HG03064 (cell line): ENCODE measurements at regions not wholly inside any gene's neighbourhood (a gene's known extent, or its start where the extent isn't known, plus 50 kb on each side); places are given as distances from the start of the nearest gene placed in this dataset.

Experiments used
- ATAC-seq: cut with Tn5 transposase; IDR thresholded peaks from one replicate; pipeline ENCODE4 v1.9.1; 2021; ENCODE audit warnings: low read depth; ENCODE audit not compliant: unreplicated experiment

GRCh38 chr18:2059336-2059735 lies 512.0 kb downstream of the METTL4 start:
- no peak for ATAC-seq

- ATAC-seq, result no peak
These were observed 511.2 kb downstream of the METTL4 start for GRCh38 chr18:2060086-2060485.

GRCh38 chr18:2070631-2071030 lies 500.7 kb downstream of the METTL4 start:
- ATAC-seq, result no peak

- no peak for ATAC-seq
These were observed 495.8 kb downstream of the METTL4 start for GRCh38 chr18:2075499-2075898.

GRCh38 chr18:2082676-2083075 lies 488.6 kb downstream of the METTL4 start:
- no peak for ATAC-seq

- no peak for ATAC-seq
These were observed 487.6 kb downstream of the METTL4 start for GRCh38 chr18:2083691-2084090.

GRCh38 chr18:2086439-2086838 lies 484.9 kb downstream of the METTL4 start:
- ATAC-seq, result no peak

- ATAC-seq, result no peak
These were observed 483.2 kb downstream of the METTL4 start for GRCh38 chr18:2087877-2088673.

GRCh38 chr18:2089396-2089795 lies 481.9 kb downstream of the METTL4 start:
- no peak for ATAC-seq

GRCh38 chr18:2091937-2092336 lies 479.4 kb downstream of the METTL4 start:
- ATAC-seq, result no peak

GRCh38 chr18:2096551-2096950 lies 474.8 kb downstream of the METTL4 start:
- no peak for ATAC-seq

GRCh38 chr18:2100694-2101213 lies 470.6 kb downstream of the METTL4 start:
- ATAC-seq, result no peak

GRCh38 chr18:2102022-2102421 lies 469.3 kb downstream of the METTL4 start:
- ATAC-seq, result no peak

- ATAC-seq, result no peak
These were observed 468.0 kb downstream of the METTL4 start for GRCh38 chr18:2103299-2103698.

- peak; percentile 79 for ATAC-seq
These were observed 466.5 kb downstream of the METTL4 start for GRCh38 chr18:2104620-2105462.

GRCh38 chr18:2108591-2108990 lies 462.7 kb downstream of the METTL4 start:
- ATAC-seq, result no peak

GRCh38 chr18:2111456-2111855 lies 459.8 kb downstream of the METTL4 start:
- ATAC-seq, result no peak

- no peak for ATAC-seq
These were observed 458.8 kb downstream of the METTL4 start for GRCh38 chr18:2112435-2113045.

- ATAC-seq, result no peak
These were observed 457.0 kb downstream of the METTL4 start for GRCh38 chr18:2114289-2114688.

GRCh38 chr18:2114765-2115164 lies 456.5 kb downstream of the METTL4 start:
- no peak for ATAC-seq

- no peak for ATAC-seq
These were observed 450.1 kb downstream of the METTL4 start for GRCh38 chr18:2121224-2121623.
